Caco-2 (cell line): ENCODE measurements at regions not wholly inside any gene's neighbourhood (a gene's known extent, or its start where the extent isn't known, plus 50 kb on each side); places are given as distances from the start of the nearest gene placed in this dataset.
A peak's percentile ranks its signal among the peaks of the same experiment; 100 is the strongest.

Experiments
- BruUV-seq: library from RNA; stranded (reverse); fragments of 400-500 nt; replicated peaks from 2 replicates; lab custom pipeline; 2021; lab: Mats Ljungman, UMichigan
- CTCF ChIA-PET: fragments of 300-600 bp; sonication (Branson Sonifier 250); formaldehyde crosslinking; loops from one replicate; lab custom pipeline; 2022; ENCODE audit warnings: antibody characterized with exemption; lab: Charles Lee
- POLR2A ChIA-PET: fragments of 300-600 bp; sonication (Branson Sonifier 250); formaldehyde crosslinking; loops from one replicate; lab custom pipeline; 2022; ENCODE audit warnings: antibody characterized with exemption; lab: Charles Lee
- DNase-seq, 2 experiments: peaks; one replicate each; pipeline versions ENCODE4 v3.0.0 to v3.0.0-alpha.2; 2020 to 2022
- H3K27me3 ChIP-seq: replicated peaks from 2 replicates; pipeline ENCODE4 v1.6.0; 2011; ENCODE audit warnings: low read length; ENCODE audit not compliant: control insufficient read depth, insufficient read depth
- H3K36me3 ChIP-seq: 2 replicates; pipeline ENCODE4 v1.5.1; 2011; ENCODE audit warnings: low read length; ENCODE audit not compliant: control insufficient read depth, insufficient read depth
- H3K4me1 ChIP-seq: fragments of 250-450 bp; sonication (Bioruptor Pico); 2 replicates; pipeline ENCODE4 v1.5.1; 2020; ENCODE audit warnings: mild to moderate bottlenecking
- H3K4me3 ChIP-seq: 2 replicates; pipeline ENCODE4 v1.5.1; 2011; ENCODE audit warnings: low read depth, mild to moderate bottlenecking, control low read depth, low read length
- H3K9me3 ChIP-seq: fragments of 250-450 bp; sonication (Bioruptor Pico); 2 replicates; pipeline ENCODE4 v1.5.1; 2020; ENCODE audit warnings: mild to moderate bottlenecking, moderate library complexity
- H3K27ac Mint-ChIP-seq: one replicate; pipeline ENCODE4 v1.8.0; 2022; ENCODE audit warnings: mixed read lengths; ENCODE audit not compliant: unreplicated experiment
- H3K27me3 Mint-ChIP-seq: one replicate; pipeline ENCODE4 v1.8.0; 2022; ENCODE audit warnings: mixed read lengths; ENCODE audit not compliant: insufficient read depth, unreplicated experiment
- H3K36me3 Mint-ChIP-seq: one replicate; pipeline ENCODE4 v1.8.0; 2022; ENCODE audit warnings: mild to moderate bottlenecking, mixed read lengths; ENCODE audit not compliant: insufficient read depth, unreplicated experiment
- H3K4me1 Mint-ChIP-seq: one replicate; pipeline ENCODE4 v1.8.0; 2022; ENCODE audit warnings: low read depth, mixed read lengths; ENCODE audit not compliant: unreplicated experiment
- H3K4me3 Mint-ChIP-seq: one replicate; pipeline ENCODE4 v1.8.0; 2022; ENCODE audit warnings: mild to moderate bottlenecking, moderate library complexity, mixed read lengths; ENCODE audit not compliant: unreplicated experiment
- H3K9me3 Mint-ChIP-seq: one replicate; pipeline ENCODE4 v1.8.0; 2022; ENCODE audit warnings: mixed read lengths; ENCODE audit not compliant: unreplicated experiment
- CTCF ChIP-seq, 2 experiments: fragments of 200-600 bp in 1 of 2; IDR thresholded peaks; 1 replicate in 1 of 2; 2 replicates in 1 of 2; pipeline versions ENCODE4 v1.5.1 to v1.8.0; 2011 to 2022; ENCODE audit warnings: antibody characterized with exemption in 1 of 2, control low read depth in 1 of 2, inconsistent platforms in 1 of 2, low read depth in 1 of 2, low read length in 1 of 2, mild to moderate bottlenecking in 1 of 2, moderate library complexity in 1 of 2; ENCODE audit not compliant: insufficient read depth in 1 of 2, severe bottlenecking in 1 of 2, unreplicated experiment in 1 of 2
- intact Hi-C: fragments of 100-400 bp; cut with micrococcal nuclease; formaldehyde crosslinking; loops from one replicate; pipeline ENCODE4 v1.10.0; 2022; ENCODE audit not compliant: unreplicated experiment

DNA sequence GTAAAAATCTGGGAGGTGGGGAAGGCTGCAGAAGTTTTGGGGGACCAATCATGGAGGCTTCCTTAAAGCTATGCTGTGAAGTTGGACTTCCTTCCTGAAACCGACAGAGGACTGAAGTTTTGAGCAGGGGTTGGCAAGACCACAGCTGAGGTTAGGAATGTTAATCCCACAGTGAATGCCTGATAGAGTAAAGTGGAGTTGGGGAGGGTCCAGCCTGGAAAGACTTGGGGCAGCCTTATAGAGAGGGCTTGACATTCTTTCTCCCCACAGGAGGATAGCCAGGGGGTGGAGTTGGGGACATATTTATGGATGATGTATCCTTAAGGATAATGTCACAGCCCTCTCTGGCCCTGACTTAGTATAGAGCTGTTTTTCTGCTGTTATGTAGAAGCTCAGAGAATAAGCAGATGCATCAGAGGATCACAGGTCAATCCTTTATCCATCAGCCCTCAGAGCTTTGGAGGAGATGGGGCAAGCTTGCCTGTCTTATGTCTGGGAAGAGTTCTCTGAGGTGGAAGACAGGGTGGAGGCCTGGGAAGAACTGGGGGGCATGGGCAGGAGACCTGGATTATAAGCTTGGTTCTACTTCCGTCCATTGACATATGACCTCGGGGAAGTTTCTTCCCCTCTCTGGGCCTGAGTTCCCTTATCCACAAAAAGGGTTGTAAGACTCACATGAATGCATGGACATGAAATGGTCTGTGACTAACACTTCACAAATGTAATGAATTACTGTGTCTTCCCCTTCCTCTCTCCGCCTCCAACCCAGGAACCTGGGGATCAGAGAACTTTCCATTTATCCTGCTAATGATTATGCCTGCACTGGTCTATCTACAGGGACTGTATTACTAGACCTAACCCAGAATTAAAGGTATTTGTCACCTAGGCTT, 317.8 kb downstream of the MIAT start:
- no peak overlapping the region for H3K4me3 Mint-ChIP-seq
- H3K36me3 ChIP-seq: no peaks in the 10 kb centered on the region
- no peaks in the 10 kb centered on the region for H3K9me3 Mint-ChIP-seq
- peaks cover 7% of the 10 kb centered on the region for H3K27me3 Mint-ChIP-seq
- H3K4me1 ChIP-seq: no peaks in the 10 kb centered on the region
- ChIA-PET CTCF (no interaction called here), POLR2A (no interaction called here)
- no peak for DNase-seq
- H3K9me3 ChIP-seq: no peaks in the 10 kb centered on the region
- no peaks in the 10 kb centered on the region for H3K36me3 Mint-ChIP-seq
- no peaks in the 10 kb centered on the region for H3K27me3 ChIP-seq
- no peak overlapping the region for H3K27ac Mint-ChIP-seq
- BruUV-seq: no TSS peak
- intact Hi-C loops: no loop called here
- TF ChIP-seq CTCF (IDR thresholded peaks at IDR 0.05; ENCODE audit: insufficient read depth in 1 of 2, low read depth in 1 of 2, low read length in 1 of 2, severe bottlenecking in 1 of 2, unreplicated experiment in 1 of 2): no peak
- no peak overlapping the region for H3K4me3 ChIP-seq
- H3K4me1 Mint-ChIP-seq: no peaks in the 10 kb centered on the region

DNA sequence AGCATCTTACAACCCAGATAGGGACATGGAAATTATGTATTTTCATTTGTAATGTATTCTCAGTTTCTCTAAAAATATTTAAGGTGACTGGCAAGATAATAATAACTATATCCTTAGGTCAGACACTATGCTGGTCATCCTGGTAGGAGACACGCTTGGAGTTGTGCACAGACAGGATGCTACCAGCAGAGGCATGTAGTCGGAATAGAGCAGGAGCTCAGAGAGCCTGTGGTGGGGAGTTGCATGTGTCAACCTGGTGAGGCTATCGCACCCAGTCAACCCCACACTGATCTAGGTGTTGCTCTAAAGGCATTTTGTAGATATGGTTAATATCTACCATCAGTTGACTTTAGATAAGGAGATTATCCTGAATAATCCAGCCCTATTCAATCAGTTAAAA, 318.5 kb downstream of the MIAT start:
- Histone ChIP-seq H3K27me3 (no peaks in the 10 kb centered on the region), H3K4me3 (no peak overlapping the region), H3K4me1 (no peaks in the 10 kb centered on the region), H3K36me3 (no peaks in the 10 kb centered on the region), H3K9me3 (no peaks in the 10 kb centered on the region)
- intact Hi-C loops: no loop called here
- BruUV-seq: no TSS peak
- Mint-ChIP-seq H3K27me3 (peaks cover 7% of the 10 kb centered on the region), H3K4me3 (no peak overlapping the region), H3K9me3 (no peaks in the 10 kb centered on the region), H3K27ac (no peak overlapping the region), H3K36me3 (no peaks in the 10 kb centered on the region), H3K4me1 (no peaks in the 10 kb centered on the region)
- TF ChIP-seq CTCF (IDR thresholded peaks at IDR 0.05; ENCODE audit: insufficient read depth in 1 of 2, low read depth in 1 of 2, low read length in 1 of 2, severe bottlenecking in 1 of 2, unreplicated experiment in 1 of 2): no peak
- CTCF ChIA-PET: no interaction called here
- no peak for DNase-seq
- POLR2A ChIA-PET: no interaction called here

GRCh38 chr22:26977741-26978376, 320.5 kb downstream of the MIAT start:
- BruUV-seq: no TSS peak
- Histone ChIP-seq H3K9me3 (no peaks in the 10 kb centered on the region), H3K27me3 (no peaks in the 10 kb centered on the region), H3K36me3 (no peaks in the 10 kb centered on the region), H3K4me1 (no peaks in the 10 kb centered on the region), H3K4me3 (no peak overlapping the region)
- H3K4me3 Mint-ChIP-seq: no peak overlapping the region
- no peak for TF ChIP-seq CTCF (IDR thresholded peaks at IDR 0.05; ENCODE audit: insufficient read depth in 1 of 2, low read depth in 1 of 2, low read length in 1 of 2, severe bottlenecking in 1 of 2, unreplicated experiment in 1 of 2)
- no peaks in the 10 kb centered on the region for H3K9me3 Mint-ChIP-seq
- ChIA-PET POLR2A (no interaction called here), CTCF (no interaction called here)
- H3K36me3 Mint-ChIP-seq: no peaks in the 10 kb centered on the region
- intact Hi-C loops: no loop called here
- H3K4me1 Mint-ChIP-seq: no peaks in the 10 kb centered on the region
- H3K27ac Mint-ChIP-seq: no peak overlapping the region
- DNase-seq: peak in 1 of 2 experiments; percentile 3
- H3K27me3 Mint-ChIP-seq: peaks cover 3% of the 10 kb centered on the region
